BE2C (cell line): ENCODE measurements at regions not wholly inside any gene's neighbourhood (a gene's known extent, or its start where the extent isn't known, plus 50 kb on each side); places are given as distances from the start of the nearest gene placed in this dataset.

Source experiments
- DNase-seq: peaks from one replicate; pipeline ENCODE4 v3.0.0-alpha.2; 2020
- H3K27me3 ChIP-seq: fragments of 250-450 bp; sonication (Bioruptor Pico); 2 replicates; pipeline ENCODE4 v1.5.1; 2020; ENCODE audit warnings: mild to moderate bottlenecking
- H3K36me3 ChIP-seq: fragments of 250-450 bp; sonication (Bioruptor Pico); 2 replicates; pipeline ENCODE4 v1.5.1; 2020; ENCODE audit warnings: mild to moderate bottlenecking
- H3K4me1 ChIP-seq: fragments of 250-450 bp; sonication (Bioruptor Pico); 2 replicates; pipeline ENCODE4 v1.5.1; 2020
- H3K4me3 ChIP-seq: 2 replicates; pipeline ENCODE4 v1.5.1; 2011; ENCODE audit warnings: low read depth, low read length
- H3K9me3 ChIP-seq: fragments of 250-450 bp; sonication (Bioruptor Pico); 2 replicates; pipeline ENCODE4 v1.5.1; 2020
- CTCF ChIP-seq: IDR thresholded peaks from 2 replicates; pipeline ENCODE4 v1.5.1; 2012; ENCODE audit warnings: mild to moderate bottlenecking, low read depth, low read length

GRCh38 chrX:99761731-99762130, 648.3 kb downstream of the PCDH19 start:
- no peak for TF ChIP-seq CTCF
- no peaks in the 10 kb centered on the region for H3K27me3 ChIP-seq
- no peak for DNase-seq
- H3K4me1 ChIP-seq = no peaks in the 10 kb centered on the region
- no peak overlapping the region for H3K4me3 ChIP-seq
- no peaks in the 10 kb centered on the region for H3K9me3 ChIP-seq
- H3K36me3 ChIP-seq = no peaks in the 10 kb centered on the region

DNA sequence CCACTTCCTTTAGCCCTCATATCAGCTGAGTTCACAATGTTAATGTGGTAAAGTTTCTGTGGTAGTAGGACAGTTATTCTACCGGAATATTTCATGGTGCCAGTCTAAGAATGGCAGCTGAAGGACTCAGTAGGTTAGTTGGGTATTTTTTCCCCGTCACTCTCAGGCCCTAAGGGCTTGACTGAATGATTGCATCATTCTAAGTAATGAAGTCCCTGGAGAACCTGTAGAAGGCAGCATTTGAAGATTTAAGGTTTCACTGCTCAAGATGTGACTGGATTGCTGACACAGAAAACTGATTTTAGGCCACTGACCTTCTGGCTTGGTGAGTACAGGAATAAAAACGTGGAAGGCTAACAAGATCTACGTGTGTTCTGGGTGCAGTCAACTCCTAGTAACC, 657.3 kb downstream of the PCDH19 start:
- no peaks in the 10 kb centered on the region for H3K27me3 ChIP-seq
- DNase-seq = no peak
- TF ChIP-seq CTCF = no peak

DNA sequence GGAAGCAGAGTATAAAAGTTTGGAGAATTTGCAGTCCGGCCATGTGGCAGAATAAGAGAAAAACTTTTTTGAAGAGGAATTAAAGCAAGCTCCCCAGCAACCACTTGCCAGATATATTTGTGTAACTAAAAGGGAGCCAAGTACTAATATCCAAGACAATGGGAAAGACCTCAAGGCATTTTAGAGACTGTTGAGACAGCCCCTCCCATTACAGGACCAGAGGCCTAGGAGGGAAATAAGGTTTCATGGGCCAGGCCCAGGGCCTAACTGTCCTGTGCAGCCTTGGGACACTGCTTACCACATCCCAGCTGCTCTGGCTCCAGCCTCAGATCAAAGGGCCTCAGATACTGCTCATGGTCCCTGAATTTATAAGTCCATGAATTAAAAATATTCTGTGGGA, 659.4 kb downstream of the PCDH19 start:
- DNase-seq = no peak
- TF ChIP-seq CTCF = no peak
- Histone ChIP-seq H3K4me3 (no peak overlapping the region), H3K36me3 (no peaks in the 10 kb centered on the region), H3K4me1 (no peaks in the 10 kb centered on the region), H3K27me3 (no peaks in the 10 kb centered on the region), H3K9me3 (no peaks in the 10 kb centered on the region)

More for the DNA sequence above, 657.3 kb downstream of the PCDH19 start:
- Histone ChIP-seq H3K4me3 (no peak overlapping the region), H3K9me3 (no peaks in the 10 kb centered on the region), H3K4me1 (no peaks in the 10 kb centered on the region), H3K36me3 (no peaks in the 10 kb centered on the region)

- Histone ChIP-seq H3K27me3 (no peaks in the 10 kb centered on the region), H3K9me3 (no peaks in the 10 kb centered on the region), H3K4me3 (no peak overlapping the region), H3K36me3 (no peaks in the 10 kb centered on the region), H3K4me1 (no peaks in the 10 kb centered on the region)
- TF ChIP-seq CTCF = no peak
- DNase-seq = no peak
Observed at GRCh38 chrX:99722094-99722493, 688.0 kb downstream of the PCDH19 start.

DNA sequence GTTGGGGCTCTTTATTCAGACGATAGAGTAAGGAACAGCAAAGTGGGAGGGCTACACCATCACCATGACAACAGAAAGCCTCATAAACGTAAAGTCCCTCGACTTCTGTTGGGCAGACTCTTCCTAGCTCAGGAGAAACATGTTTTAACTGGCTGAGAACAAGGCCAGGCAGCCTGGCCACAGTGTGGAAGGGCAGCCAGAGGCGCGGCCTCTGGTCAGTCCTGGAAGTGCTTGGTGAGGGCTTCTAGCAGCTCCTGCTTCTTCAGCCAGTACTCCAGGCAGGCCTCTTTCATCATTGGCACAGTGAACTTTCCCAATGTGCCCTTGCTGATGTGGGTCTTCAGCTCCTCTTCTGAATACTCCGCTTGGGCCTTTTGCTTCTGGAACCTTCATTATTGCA, 690.9 kb downstream of the PCDH19 start:
- H3K27me3 ChIP-seq = no peaks in the 10 kb centered on the region
- no peak for DNase-seq
- H3K9me3 ChIP-seq = no peaks in the 10 kb centered on the region
- no peaks in the 10 kb centered on the region for H3K36me3 ChIP-seq
- no peak overlapping the region for H3K4me3 ChIP-seq
- no peak for TF ChIP-seq CTCF
- H3K4me1 ChIP-seq = no peaks in the 10 kb centered on the region

DNA sequence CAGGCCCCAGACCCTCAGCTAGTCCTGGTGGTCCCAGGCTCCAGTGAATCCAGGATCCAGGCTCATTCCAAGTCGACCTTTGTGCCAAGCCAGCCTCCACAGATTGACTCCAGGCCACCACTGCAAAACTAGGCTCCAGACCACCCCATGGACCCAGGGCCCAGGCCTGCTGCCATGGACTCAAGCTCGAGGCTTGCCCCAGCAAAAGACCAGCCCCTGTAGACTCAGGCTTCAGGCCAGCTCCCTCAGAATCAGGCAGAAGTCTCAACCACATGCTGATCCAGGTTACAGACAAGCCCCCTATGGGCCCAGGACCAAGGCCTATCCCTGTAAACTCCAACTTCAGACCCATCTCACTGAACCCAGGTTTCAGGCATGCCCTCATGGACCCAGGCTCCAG, 692.4 kb downstream of the PCDH19 start:
- no peaks in the 10 kb centered on the region for H3K9me3 ChIP-seq
- no peaks in the 10 kb centered on the region for H3K27me3 ChIP-seq
- H3K4me3 ChIP-seq = no peak overlapping the region
- H3K36me3 ChIP-seq = no peaks in the 10 kb centered on the region
- no peaks in the 10 kb centered on the region for H3K4me1 ChIP-seq
- DNase-seq = no peak
- TF ChIP-seq CTCF = no peak
